ENCODE measurements at regions not wholly inside any gene's neighbourhood (a gene's known extent, or its start where the extent isn't known, plus 50 kb on each side); places are given as distances from the start of the nearest gene placed in this dataset.
"Not testable (repeated sequence)": the region's sequence is repeated elsewhere in the genome, so short reads cannot be mapped to it uniquely, and the experiment has no call there.

- TF ChIP-seq CTCF (IDR thresholded peaks at IDR 0.05 in 8 of 11, conservative IDR thresholded peaks at IDR 0.05 in 3 of 11); POLR2A (IDR thresholded peaks at IDR 0.05): not testable (repeated sequence)
Observed at GRCh38 chr20:30291686-30292085, 965.8 kb upstream of the DEFB115 start.

Measured in spleen (tissue), 7 donors.